H1 (cell line): ENCODE measurements at regions not wholly inside any gene's neighbourhood (a gene's known extent, or its start where the extent isn't known, plus 50 kb on each side); places are given as distances from the start of the nearest gene placed in this dataset.

Experiments
- CTCF ChIA-PET: fragments of 300-600 bp; sonication (Branson Sonifier 250); formaldehyde crosslinking; loops from one replicate; lab custom pipeline; 2021; ENCODE audit not compliant: partially characterized antibody; lab: Charles Lee
- POLR2A ChIA-PET: fragments of 300-600 bp; sonication (Branson Sonifier 250); formaldehyde crosslinking; loops from one replicate; lab custom pipeline; 2021; ENCODE audit warnings: inconsistent platforms; ENCODE audit not compliant: partially characterized antibody; lab: Charles Lee
- DNase-seq, 2 experiments: peaks; one replicate each; pipeline versions ENCODE4 v3.0.0 to v3.0.0-alpha.2; 2010 to 2022; ENCODE audit warnings: low spot score in 2 of 2, low read depth in 1 of 2, mixed read lengths in 1 of 2
- FAIRE-seq: peaks from 2 replicates; lab custom pipeline; 2011; peaks lifted over from hg19 to GRCh38; lab: Jason Lieb, UNC
- H2AFZ ChIP-seq: 2 replicates; pipeline ENCODE4 v1.8.1; 2012; ENCODE audit warnings: low read length, inconsistent platforms
- H2AK5ac ChIP-seq: 2 replicates; pipeline ENCODE4 v1.6.1; 2013; ENCODE audit warnings: low read depth, low read length
- H2BK120ac ChIP-seq: replicated peaks from 2 replicates; pipeline ENCODE3; 2013; ENCODE audit warnings: low read depth, low read length, inconsistent platforms
- H2BK12ac ChIP-seq: 2 replicates; pipeline ENCODE4 v1.6.1; 2013; ENCODE audit warnings: low read depth, low read length
- H2BK15ac ChIP-seq: 2 replicates; pipeline ENCODE4 v1.6.1; 2013; ENCODE audit warnings: low read length
- H2BK20ac ChIP-seq: 2 replicates; pipeline ENCODE4 v1.6.1; 2013; ENCODE audit warnings: low read length
- H2BK5ac ChIP-seq: 2 replicates; pipeline ENCODE4 v1.6.1; 2013; ENCODE audit warnings: low read depth, low read length
- H3K14ac ChIP-seq: 2 replicates; pipeline ENCODE4 v1.6.1; 2013; ENCODE audit warnings: inconsistent platforms; ENCODE audit not compliant: insufficient read length
- H3K18ac ChIP-seq: 2 replicates; pipeline ENCODE4 v1.6.1; 2013; ENCODE audit warnings: low read length; ENCODE audit errors: extremely low read depth
- H3K23ac ChIP-seq: 2 replicates; pipeline ENCODE4 v1.6.1; 2013; ENCODE audit warnings: inconsistent platforms; ENCODE audit not compliant: insufficient read length
- H3K23me2 ChIP-seq: 2 replicates; pipeline ENCODE4 v1.6.1; 2013; ENCODE audit warnings: low read depth, low read length
- H3K27ac ChIP-seq: 2 replicates; pipeline ENCODE4 v1.6.1; 2011; ENCODE audit warnings: low read depth, low read length, inconsistent platforms
- H3K27me3 ChIP-seq, 4 experiments: replicated peaks in 1 of 4; 1 replicate in 1 of 4; 2 replicates in 3 of 4; pipeline versions ENCODE4 v1.6.1 to v1.8.1; 2011 to 2013; ENCODE audit warnings: low read length in 3 of 4, mild to moderate bottlenecking in 3 of 4, inconsistent platforms in 2 of 4, mixed read lengths in 2 of 4, moderate library complexity in 1 of 4; ENCODE audit not compliant: control insufficient read depth in 3 of 4, insufficient read depth in 3 of 4; ENCODE audit errors: extremely low read depth in 1 of 4
- H3K36me3 ChIP-seq, 4 experiments: 2 replicates each; pipeline versions ENCODE4 v1.6.1 to v1.8.1; 2011 to 2013; ENCODE audit warnings: mild to moderate bottlenecking in 4 of 4, low read length in 3 of 4, moderate library complexity in 2 of 4, control low read depth in 1 of 4, inconsistent platforms in 1 of 4; ENCODE audit not compliant: insufficient read depth in 4 of 4, control insufficient read depth in 2 of 4
- H3K4ac ChIP-seq: replicated peaks from 2 replicates; pipeline ENCODE3; 2013; ENCODE audit warnings: low read length, low read depth, mixed read lengths, inconsistent platforms; ENCODE audit not compliant: insufficient read length
- H3K4me1 ChIP-seq, 4 experiments: replicated peaks in 1 of 4; 1 replicate in 1 of 4; 2 replicates in 3 of 4; pipeline versions ENCODE4 v1.6.1 to v1.8.1; 2011 to 2013; ENCODE audit warnings: low read length in 3 of 4, inconsistent platforms in 2 of 4, mixed read lengths in 1 of 4; ENCODE audit not compliant: insufficient read depth in 4 of 4, control insufficient read depth in 3 of 4
- H3K4me2 ChIP-seq, 2 experiments: 2 replicates each; pipeline versions ENCODE4 v1.6.1 to v1.8.1; 2011 to 2013; ENCODE audit warnings: low read depth in 2 of 2, low read length in 2 of 2, control low read depth in 1 of 2, inconsistent platforms in 1 of 2, mild to moderate bottlenecking in 1 of 2; ENCODE audit not compliant: insufficient read depth in 1 of 2
- H3K4me3 ChIP-seq, 4 experiments: fragments of 200-600, 300-600 bp in 1 of 4; sonication (generic), shearing (Covaris generic), sonication (Bioruptor Twin) in 1 of 4; 2 replicates each; pipeline versions ENCODE4 v1.5.1 to v1.8.1; 2011 to 2016; ENCODE audit warnings: low read length in 4 of 4, low read depth in 3 of 4, control low read depth in 2 of 4, inconsistent platforms in 2 of 4, mild to moderate bottlenecking in 2 of 4, mixed read lengths in 1 of 4, moderate library complexity in 1 of 4; ENCODE audit not compliant: insufficient read depth in 2 of 4; ENCODE audit errors: extremely low read depth in 1 of 4
- H3K56ac ChIP-seq: replicated peaks from 2 replicates; pipeline ENCODE3; 2013; ENCODE audit warnings: low read depth, mild to moderate bottlenecking, mixed read lengths, low read length, inconsistent platforms; ENCODE audit not compliant: insufficient read length
- H3K79me1 ChIP-seq: 2 replicates; pipeline ENCODE4 v1.6.1; 2013; ENCODE audit warnings: low read depth, low read length, control low read depth
- H3K79me2 ChIP-seq, 2 experiments: 2 replicates each; pipeline versions ENCODE4 v1.6.1 to v1.8.1; 2012 to 2013; ENCODE audit warnings: low read length in 2 of 2, mild to moderate bottlenecking in 2 of 2, inconsistent platforms in 1 of 2; ENCODE audit not compliant: insufficient read depth in 2 of 2, control insufficient read depth in 1 of 2
- H3K9ac ChIP-seq, 4 experiments: replicated peaks in 1 of 4; 1 replicate in 1 of 4; 2 replicates in 3 of 4; pipeline versions ENCODE4 v1.6.1 to v1.8.1; 2011 to 2013; ENCODE audit warnings: low read depth in 3 of 4, low read length in 3 of 4, control low read depth in 2 of 4, mild to moderate bottlenecking in 2 of 4, moderate library complexity in 2 of 4, inconsistent platforms in 1 of 4; ENCODE audit errors: extremely low read depth in 1 of 4
- H3K9me3 ChIP-seq, 2 experiments: 2 replicates each; pipeline versions ENCODE4 v1.6.1 to v1.8.1; 2012 to 2013; ENCODE audit warnings: mild to moderate bottlenecking in 2 of 2, moderate library complexity in 2 of 2, control low read depth in 1 of 2, inconsistent platforms in 1 of 2, low read depth in 1 of 2, low read length in 1 of 2, mixed read lengths in 1 of 2; ENCODE audit not compliant: insufficient read depth in 2 of 2
- H4K20me1 ChIP-seq, 2 experiments: replicated peaks in 1 of 2; 2 replicates each; pipeline versions ENCODE3 to v1.8.1; 2011 to 2013; ENCODE audit warnings: inconsistent platforms in 2 of 2, low read length in 2 of 2, mild to moderate bottlenecking in 1 of 2; ENCODE audit not compliant: insufficient read depth in 2 of 2, control insufficient read depth in 1 of 2
- H4K5ac ChIP-seq: 2 replicates; pipeline ENCODE4 v1.6.1; 2013; ENCODE audit warnings: low read length, low read depth, mixed read lengths, inconsistent platforms; ENCODE audit not compliant: insufficient read length
- H4K8ac ChIP-seq: 2 replicates; pipeline ENCODE4 v1.8.0; 2013; ENCODE audit warnings: mild to moderate bottlenecking, moderate library complexity, low read length, inconsistent platforms; ENCODE audit not compliant: insufficient read depth; ENCODE audit errors: extremely low read depth
- H4K91ac ChIP-seq: replicated peaks from 2 replicates; pipeline ENCODE3; 2013; ENCODE audit warnings: low read length, mixed read lengths, inconsistent platforms; ENCODE audit not compliant: insufficient read length
- BCL11A ChIP-seq, 2 experiments: IDR thresholded peaks; one replicate each; pipeline ENCODE4 v1.6.1; 2011; ENCODE audit warnings: low read depth in 2 of 2, low read length in 2 of 2, mild to moderate bottlenecking in 2 of 2
- CHD1 ChIP-seq: IDR thresholded peaks from 2 replicates; pipeline ENCODE4 v1.6.1; 2012; ENCODE audit warnings: low read depth, low read length, improper control_type of control experiment
- CTCF ChIP-seq, 3 experiments: IDR thresholded peaks; 1 replicate in 2 of 3; 2 replicates in 1 of 3; pipeline versions ENCODE4 v1.5.1 to v1.6.1; 2011; ENCODE audit warnings: low read length in 3 of 3, mild to moderate bottlenecking in 3 of 3, inconsistent platforms in 2 of 3, low read depth in 1 of 3, moderate library complexity in 1 of 3; ENCODE audit not compliant: insufficient read depth in 1 of 3; ENCODE audit errors: control extremely low read depth in 1 of 3
- HDAC2 ChIP-seq, 2 experiments: fragments of 300-600 bp in 1 of 2; sonication (generic) in 1 of 2; IDR thresholded peaks; 2 replicates each; pipeline ENCODE4 v1.6.1; 2011 to 2012; ENCODE audit warnings: low read depth in 2 of 2, low read length in 2 of 2, mild to moderate bottlenecking in 2 of 2, moderate library complexity in 2 of 2, borderline replicate concordance in 1 of 2, inconsistent platforms in 1 of 2
- KDM4A ChIP-seq: IDR thresholded peaks from one replicate; pipeline ENCODE4 v1.7.1; 2012; ENCODE audit warnings: low read depth, mild to moderate bottlenecking, moderate library complexity, low read length, inconsistent platforms; ENCODE audit not compliant: severe bottlenecking
- RFX5 ChIP-seq: IDR thresholded peaks from 2 replicates; pipeline ENCODE4 v1.6.1; 2011; ENCODE audit warnings: low read depth, low read length, improper control_type of control experiment, borderline replicate concordance
- RXRA ChIP-seq: IDR thresholded peaks from 2 replicates; pipeline ENCODE4 v1.6.1; 2011; ENCODE audit warnings: low read depth, mild to moderate bottlenecking, low read length, moderate library complexity; ENCODE audit not compliant: insufficient read depth
- SP1 ChIP-seq: IDR thresholded peaks from 2 replicates; pipeline ENCODE4 v1.6.1; 2011; ENCODE audit warnings: low read depth, low read length
- SP4 ChIP-seq: IDR thresholded peaks from 2 replicates; pipeline ENCODE4 v1.6.1; 2012; ENCODE audit warnings: low read length, inconsistent platforms
- SRF ChIP-seq: IDR thresholded peaks from 2 replicates; pipeline ENCODE4 v1.6.1; 2011; ENCODE audit warnings: mild to moderate bottlenecking, low read depth, low read length, moderate library complexity
- SUZ12 ChIP-seq: fragments of 200-600 bp; sonication (generic); IDR thresholded peaks from 2 replicates; pipeline ENCODE4 v1.6.1; 2012; ENCODE audit warnings: mild to moderate bottlenecking, inconsistent platforms, low read length, moderate library complexity, mixed read lengths
- TAF7 ChIP-seq: optimal IDR thresholded peaks from 2 replicates; pipeline ENCODE3; 2011; ENCODE audit warnings: low read depth, mild to moderate bottlenecking, inconsistent platforms, low read length, moderate library complexity, borderline replicate concordance
- WGBS, 2 experiments: shearing (Covaris generic) in 1 of 2; methylation state at CpG; one replicate each; pipeline versions ENCODE4 v1.1.6 to v1.1.7; 2013 to 2015; ENCODE audit warnings: low lambda C conversion rate in 2 of 2, mixed read lengths in 2 of 2, inconsistent platforms in 1 of 2, low coverage in 1 of 2, missing lambda C conversion rate in 1 of 2; ENCODE audit not compliant: insufficient replicate concordance in 2 of 2, insufficient coverage in 1 of 2, insufficient read length in 1 of 2; ENCODE audit errors: extremely low coverage in 1 of 2, missing lambda C conversion rate in 1 of 2; 5-methylcytosine and 5-hydroxymethylcytosine counted together

GRCh38 chr2:16755442-16755841, 89.8 kb upstream of the CYRIA start:
- Histone ChIP-seq H3K4me2 (no peak overlapping the region), H3K79me1 (no peaks in the 10 kb centered on the region), H3K27ac (no peak overlapping the region), H4K91ac (no peak overlapping the region), H3K4me3 (no peak overlapping the region), H3K36me3 (no peaks in the 10 kb centered on the region), H4K20me1 (no peaks in the 10 kb centered on the region), H2AK5ac (no peak overlapping the region), H2BK5ac (no peak overlapping the region)
- TF ChIP-seq RFX5 (no peak), KDM4A (no peak), BCL11A (IDR thresholded peaks at IDR 0.05; ENCODE audit: low read depth in 2 of 2, low read length in 2 of 2) (no peak), CHD1 (no peak), SP1 (no peak), CTCF (IDR thresholded peaks at IDR 0.05; ENCODE audit: control extremely low read depth in 1 of 3, insufficient read depth in 1 of 3, low read depth in 1 of 3, low read length in 3 of 3) (no peak), SRF (no peak), RXRA (no peak), SP4 (no peak), HDAC2 (IDR thresholded peaks at IDR 0.05; ENCODE audit: borderline replicate concordance in 1 of 2, low read depth in 2 of 2, low read length in 2 of 2) (no peak), TAF7 (no peak), SUZ12 (no peak)
- TF ChIP-seq, all 59 proteins: peak for 0
- Histone ChIP-seq H2AFZ (no peak overlapping the region), H3K4me1 (no peaks in the 10 kb centered on the region), H3K18ac (no peak overlapping the region), H3K14ac (no peak overlapping the region), H4K8ac (no peak overlapping the region), H2BK15ac (no peak overlapping the region), H3K56ac (no peak overlapping the region), H4K5ac (no peak overlapping the region), H3K27me3 (no peaks in the 10 kb centered on the region), H3K23ac (no peak overlapping the region), H2BK20ac (no peak overlapping the region), H2BK12ac (no peak overlapping the region), H3K9ac (no peak overlapping the region), H2BK120ac (no peak overlapping the region), H3K23me2 (no peaks in the 10 kb centered on the region; the same call in 1 of the 2 replicates), H3K79me2 (no peaks in the 10 kb centered on the region), H3K9me3 (no peaks in the 10 kb centered on the region), H3K4ac (no peak overlapping the region)
- CTCF ChIA-PET: interaction anchor here (0.7 to 7.4 kb wide), 17 partner anchors 11 to 416 kb away, joined by 3 to 208 read pairs (median 5); no protein-coding TSS in a partner anchor
- FAIRE-seq (no peak), DNase-seq (no peak)
- WGBS, 2 experiments: 87% methylated on average over 8 of the region's 9 CpGs; no CpG with 5 or more reads in 1 of the 2 experiments
- POLR2A ChIA-PET: no interaction called here
